H9 (cell line): ENCODE measurements at regions not wholly inside any gene's neighbourhood (a gene's known extent, or its start where the extent isn't known, plus 50 kb on each side); places are given as distances from the start of the nearest gene placed in this dataset.

Source experiments
- DNase-seq: peaks from one replicate; pipeline ENCODE4 v3.0.0-alpha.2; 2017
- H2AFZ ChIP-seq: one replicate; pipeline ENCODE4 v1.6.1; 2013; ENCODE audit warnings: mild to moderate bottlenecking, low read length, control low read depth, moderate library complexity
- H2AK5ac ChIP-seq: 2 replicates; pipeline ENCODE4 v1.6.1; 2013; ENCODE audit warnings: low read length, control low read depth, mixed read lengths; ENCODE audit not compliant: insufficient read length
- H2BK120ac ChIP-seq: one replicate; pipeline ENCODE4 v1.6.1; 2013; ENCODE audit warnings: low read depth, mild to moderate bottlenecking, low read length, control low read depth, inconsistent platforms; ENCODE audit not compliant: poor library complexity, severe bottlenecking
- H2BK12ac ChIP-seq: 2 replicates; pipeline ENCODE4 v1.6.1; 2013; ENCODE audit warnings: low read length, control low read depth, mixed read lengths, low read depth; ENCODE audit not compliant: insufficient read length
- H2BK15ac ChIP-seq: 2 replicates; pipeline ENCODE4 v1.6.1; 2013; ENCODE audit warnings: low read depth, low read length, control low read depth
- H2BK20ac ChIP-seq: one replicate; pipeline ENCODE4 v1.6.1; 2013; ENCODE audit warnings: low read depth, mild to moderate bottlenecking, low read length, control low read depth, inconsistent platforms; ENCODE audit not compliant: poor library complexity, severe bottlenecking
- H2BK5ac ChIP-seq: 2 replicates; pipeline ENCODE4 v1.6.1; 2013; ENCODE audit warnings: low read length, control low read depth, mixed read lengths; ENCODE audit not compliant: insufficient read length
- H3K14ac ChIP-seq: 2 replicates; pipeline ENCODE4 v1.6.1; 2013; ENCODE audit warnings: low read length, control low read depth; ENCODE audit not compliant: insufficient read depth
- H3K18ac ChIP-seq: 2 replicates; pipeline ENCODE4 v1.6.1; 2013; ENCODE audit warnings: low read depth, mild to moderate bottlenecking, mixed read lengths, low read length, control low read depth; ENCODE audit not compliant: insufficient read length
- H3K23ac ChIP-seq: 2 replicates; pipeline ENCODE4 v1.6.1; 2013; ENCODE audit warnings: low read length, control low read depth, mixed read lengths, low read depth; ENCODE audit not compliant: insufficient read length
- H3K23me2 ChIP-seq: 2 replicates; pipeline ENCODE4 v1.6.1; 2013; ENCODE audit warnings: low read depth, mild to moderate bottlenecking, mixed read lengths, low read length, control low read depth; ENCODE audit not compliant: insufficient read length, poor library complexity, severe bottlenecking
- H3K27ac ChIP-seq: 2 replicates; pipeline ENCODE4 v1.5.1; 2013; ENCODE audit warnings: low read length, control low read depth, mixed read lengths, low read depth; ENCODE audit not compliant: insufficient read length
- H3K27me3 ChIP-seq: 2 replicates; pipeline ENCODE4 v1.6.1; 2013; ENCODE audit warnings: low read length, control low read depth, inconsistent platforms; ENCODE audit not compliant: insufficient read depth
- H3K4ac ChIP-seq: 2 replicates; pipeline ENCODE4 v1.6.1; 2013; ENCODE audit warnings: low read depth, mild to moderate bottlenecking, control low read depth, inconsistent platforms, low read length, moderate library complexity
- H3K4me1 ChIP-seq: 2 replicates; pipeline ENCODE4 v1.6.1; 2013; ENCODE audit warnings: low read length, control low read depth, inconsistent platforms; ENCODE audit not compliant: insufficient read depth
- H3K4me2 ChIP-seq: 2 replicates; pipeline ENCODE4 v1.6.1; 2013; ENCODE audit warnings: low read length, control low read depth, mixed read lengths; ENCODE audit not compliant: insufficient read length, insufficient read depth
- H3K56ac ChIP-seq: 2 replicates; pipeline ENCODE4 v1.6.1; 2013; ENCODE audit warnings: low read depth, mild to moderate bottlenecking, mixed read lengths, low read length, control low read depth; ENCODE audit not compliant: insufficient read length
- H3K79me1 ChIP-seq: 2 replicates; pipeline ENCODE4 v1.6.1; 2013; ENCODE audit warnings: low read depth, mild to moderate bottlenecking, moderate library complexity, low read length, control low read depth, inconsistent platforms; ENCODE audit not compliant: insufficient read depth, poor library complexity, severe bottlenecking
- H3K79me2 ChIP-seq: 2 replicates; pipeline ENCODE4 v1.6.1; 2013; ENCODE audit warnings: low read length, control low read depth, inconsistent platforms; ENCODE audit not compliant: insufficient read depth
- H3K9ac ChIP-seq: 2 replicates; pipeline ENCODE4 v1.6.1; 2013; ENCODE audit warnings: low read length, control low read depth, mixed read lengths; ENCODE audit not compliant: insufficient read length; ENCODE audit errors: extremely low read depth
- H3K9me3 ChIP-seq: one replicate; pipeline ENCODE4 v1.6.1; 2013; ENCODE audit warnings: low read depth, low read length, inconsistent platforms; ENCODE audit not compliant: control insufficient read depth
- H3T11ph ChIP-seq: one replicate; pipeline ENCODE4 v1.6.1; 2013; ENCODE audit warnings: mild to moderate bottlenecking, low read length, control low read depth, inconsistent platforms
- H4K20me1 ChIP-seq: one replicate; pipeline ENCODE4 v1.6.1; 2013; ENCODE audit not compliant: control insufficient read depth, insufficient read length, insufficient read depth
- H4K5ac ChIP-seq: 2 replicates; pipeline ENCODE4 v1.6.1; 2013; ENCODE audit warnings: low read depth, mild to moderate bottlenecking, mixed read lengths, low read length, control low read depth; ENCODE audit not compliant: insufficient read length
- H4K8ac ChIP-seq: replicated peaks from 2 replicates; pipeline ENCODE4 v1.6.1; 2013; ENCODE audit warnings: low read length, control low read depth, mixed read lengths, low read depth; ENCODE audit not compliant: insufficient read length
- H4K91ac ChIP-seq: 2 replicates; pipeline ENCODE4 v1.6.1; 2013; ENCODE audit warnings: low read depth, mild to moderate bottlenecking, moderate library complexity, mixed read lengths, low read length, control low read depth; ENCODE audit not compliant: insufficient read length
- H3K27ac Mint-ChIP-seq, 3 experiments: 2 replicates in 2 of 3; 3 replicates in 1 of 3; pipeline ENCODE4 v1.8.0; 2020 to 2021; ENCODE audit warnings: mixed read lengths in 3 of 3, mild to moderate bottlenecking in 1 of 3, moderate library complexity in 1 of 3
- H3K27me3 Mint-ChIP-seq: 2 replicates; pipeline ENCODE4 v1.8.0; 2021; ENCODE audit warnings: low read depth, mild to moderate bottlenecking, moderate library complexity, mixed read lengths
- H3K36me3 Mint-ChIP-seq, 3 experiments: 2 replicates in 2 of 3; 3 replicates in 1 of 3; pipeline ENCODE4 v1.8.0; 2020 to 2021; ENCODE audit warnings: low read depth in 3 of 3, mixed read lengths in 3 of 3; ENCODE audit not compliant: insufficient read depth in 1 of 3
- H3K4me1 Mint-ChIP-seq, 2 experiments: 2 replicates each; pipeline ENCODE4 v1.8.0; 2020; ENCODE audit warnings: mixed read lengths in 2 of 2
- H3K4me3 Mint-ChIP-seq, 2 experiments: 2 replicates in 1 of 2; 3 replicates in 1 of 2; pipeline ENCODE4 v1.8.0; 2020 to 2021; ENCODE audit warnings: mild to moderate bottlenecking in 2 of 2, mixed read lengths in 2 of 2, moderate library complexity in 1 of 2
- H3K9me3 Mint-ChIP-seq, 2 experiments: 2 replicates in 1 of 2; 3 replicates in 1 of 2; pipeline ENCODE4 v1.8.0; 2020; ENCODE audit warnings: mild to moderate bottlenecking in 2 of 2, mixed read lengths in 2 of 2, moderate library complexity in 1 of 2
- WGBS: extraction: QIAGEN DNeasy Blood & Tissue Kit; methylation state at CpG from one replicate; pipeline ENCODE4 v1.1.7; 2013; ENCODE audit warnings: missing lambda C conversion rate, low lambda C conversion rate, mixed read lengths; ENCODE audit not compliant: insufficient read length; ENCODE audit errors: extremely low coverage; 5-methylcytosine and 5-hydroxymethylcytosine counted together
- TF ChIP-seq, protein P1 (sequence below): fragments of 200-600 bp; sonication (generic); conservative IDR thresholded peaks from 3 replicates; pipeline ENCODE4 v1.8.0; 2021; ENCODE audit warnings: antibody characterized with exemption, mild to moderate bottlenecking

DNA sequence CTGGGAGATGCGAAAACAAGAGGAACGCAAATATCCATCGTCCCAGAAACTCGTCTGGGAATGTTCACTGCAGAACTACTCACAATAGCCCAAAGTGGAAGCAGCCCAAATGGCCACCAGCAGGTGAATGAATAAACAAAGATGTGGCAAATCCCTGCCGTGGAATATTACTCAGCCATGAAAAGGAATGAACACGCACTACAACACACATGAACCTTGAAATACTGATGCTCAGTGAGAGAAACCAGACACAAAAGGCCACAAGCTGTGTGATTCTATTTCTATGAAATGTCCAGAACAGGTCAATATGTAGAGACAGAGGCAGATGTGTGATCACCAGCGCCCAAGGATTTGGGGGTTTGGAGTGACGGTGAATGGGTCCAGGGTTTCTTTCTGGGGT is 169.8 kb downstream of the IRF8 start:
- H2BK5ac ChIP-seq = no peak overlapping the region
- no peak overlapping the region for H3K18ac ChIP-seq
- no peak overlapping the region for H4K91ac ChIP-seq
- Mint-ChIP-seq H3K4me1 (peaks cover 0 to 7% of the 10 kb centered on the region in 2 experiments; a peak in 3 of 4 replicates), H3K27ac (no peak overlapping the region), H3K27me3 (peaks cover 19% of the 10 kb centered on the region), H3K4me3 (no peak overlapping the region), H3K9me3 (peaks cover 0 to 2% of the 10 kb centered on the region in 2 experiments; a peak in 1 of 5 replicates), H3K36me3 (no peaks in the 10 kb centered on the region)
- TF ChIP-seq, protein P1, sequence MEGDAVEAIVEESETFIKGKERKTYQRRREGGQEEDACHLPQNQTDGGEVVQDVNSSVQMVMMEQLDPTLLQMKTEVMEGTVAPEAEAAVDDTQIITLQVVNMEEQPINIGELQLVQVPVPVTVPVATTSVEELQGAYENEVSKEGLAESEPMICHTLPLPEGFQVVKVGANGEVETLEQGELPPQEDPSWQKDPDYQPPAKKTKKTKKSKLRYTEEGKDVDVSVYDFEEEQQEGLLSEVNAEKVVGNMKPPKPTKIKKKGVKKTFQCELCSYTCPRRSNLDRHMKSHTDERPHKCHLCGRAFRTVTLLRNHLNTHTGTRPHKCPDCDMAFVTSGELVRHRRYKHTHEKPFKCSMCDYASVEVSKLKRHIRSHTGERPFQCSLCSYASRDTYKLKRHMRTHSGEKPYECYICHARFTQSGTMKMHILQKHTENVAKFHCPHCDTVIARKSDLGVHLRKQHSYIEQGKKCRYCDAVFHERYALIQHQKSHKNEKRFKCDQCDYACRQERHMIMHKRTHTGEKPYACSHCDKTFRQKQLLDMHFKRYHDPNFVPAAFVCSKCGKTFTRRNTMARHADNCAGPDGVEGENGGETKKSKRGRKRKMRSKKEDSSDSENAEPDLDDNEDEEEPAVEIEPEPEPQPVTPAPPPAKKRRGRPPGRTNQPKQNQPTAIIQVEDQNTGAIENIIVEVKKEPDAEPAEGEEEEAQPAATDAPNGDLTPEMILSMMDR = no peak
- no peak overlapping the region for H2AK5ac ChIP-seq
- H3K79me2 ChIP-seq = no peaks in the 10 kb centered on the region
- no peak overlapping the region for H3T11ph ChIP-seq
- H2BK120ac ChIP-seq = no peak overlapping the region
- no peak for DNase-seq
- no peaks in the 10 kb centered on the region for H3K27me3 ChIP-seq
- no peak overlapping the region for H3K9ac ChIP-seq
- H3K9me3 ChIP-seq = no peaks in the 10 kb centered on the region
- H2BK20ac ChIP-seq = no peak overlapping the region
- H3K4me2 ChIP-seq = no peak overlapping the region
- no peak overlapping the region for H4K8ac ChIP-seq
- H2BK15ac ChIP-seq = no peak overlapping the region
- no peak overlapping the region for H2BK12ac ChIP-seq
- H3K4me1 ChIP-seq = no peaks in the 10 kb centered on the region
- no peak overlapping the region for H3K56ac ChIP-seq
- no peak overlapping the region for H3K23ac ChIP-seq
- H4K20me1 ChIP-seq = no peaks in the 10 kb centered on the region
- H3K14ac ChIP-seq = no peak overlapping the region
- H3K27ac ChIP-seq = no peak overlapping the region
- no peak overlapping the region for H2AFZ ChIP-seq
- H3K23me2 ChIP-seq = peaks cover 2% of the 10 kb centered on the region
- no peak overlapping the region for H4K5ac ChIP-seq
- no peak overlapping the region for H3K4ac ChIP-seq
- WGBS = no CpG with 5 or more reads among the region's 8 CpGs
- no peaks in the 10 kb centered on the region for H3K79me1 ChIP-seq
